HG03280 (cell line): ENCODE measurements at regions not wholly inside any gene's neighbourhood (a gene's known extent, or its start where the extent isn't known, plus 50 kb on each side); places are given as distances from the start of the nearest gene placed in this dataset.
A peak's percentile ranks its signal among the peaks of the same experiment; 100 is the strongest.

ENCODE experiments used
- ATAC-seq: cut with Tn5 transposase; IDR thresholded peaks from one replicate; pipeline ENCODE4 v1.9.1; 2021; ENCODE audit warnings: mild to moderate bottlenecking, moderate library complexity; ENCODE audit not compliant: unreplicated experiment

GRCh38 chr16:79303959-79304387, 296.6 kb downstream of the MAF start:
- no peak for ATAC-seq

GRCh38 chr16:79303206-79303605, 297.3 kb downstream of the MAF start:
- ATAC-seq, result no peak

- no peak for ATAC-seq
These were observed 297.8 kb downstream of the MAF start for GRCh38 chr16:79302731-79303130.

GRCh38 chr16:79301051-79301450, 299.5 kb downstream of the MAF start:
- ATAC-seq, result no peak

- no peak for ATAC-seq
These were observed 301.4 kb downstream of the MAF start for GRCh38 chr16:79298894-79299799.

GRCh38 chr16:79298476-79298875, 302.1 kb downstream of the MAF start:
- no peak for ATAC-seq

- no peak for ATAC-seq
These were observed 302.7 kb downstream of the MAF start for GRCh38 chr16:79297805-79298204.

GRCh38 chr16:79297296-79297695, 303.2 kb downstream of the MAF start:
- ATAC-seq, result no peak

- no peak for ATAC-seq
These were observed 304.0 kb downstream of the MAF start for GRCh38 chr16:79296491-79296890.

- ATAC-seq, result no peak
These were observed 304.8 kb downstream of the MAF start for GRCh38 chr16:79295746-79296145.

GRCh38 chr16:79295162-79295561, 305.4 kb downstream of the MAF start:
- ATAC-seq, result no peak

GRCh38 chr16:79294568-79294967, 306.0 kb downstream of the MAF start:
- no peak for ATAC-seq

GRCh38 chr16:79293836-79294460, 306.6 kb downstream of the MAF start:
- no peak for ATAC-seq

GRCh38 chr16:79288066-79288465, 312.5 kb downstream of the MAF start:
- no peak for ATAC-seq

- no peak for ATAC-seq
These were observed 313.1 kb downstream of the MAF start for GRCh38 chr16:79287424-79287917.

GRCh38 chr16:79286646-79287423, 313.7 kb downstream of the MAF start:
- ATAC-seq, result peak; percentile 85

- no peak for ATAC-seq
These were observed 315.8 kb downstream of the MAF start for GRCh38 chr16:79284766-79285165.

GRCh38 chr16:79283578-79283977, 317.0 kb downstream of the MAF start:
- no peak for ATAC-seq

GRCh38 chr16:79282806-79283205, 317.7 kb downstream of the MAF start:
- ATAC-seq, result no peak

GRCh38 chr16:79278506-79278905, 322.0 kb downstream of the MAF start:
- peak; percentile 79 for ATAC-seq

- ATAC-seq, result no peak
These were observed 324.0 kb downstream of the MAF start for GRCh38 chr16:79276501-79276900.
